A549 (cell line): ENCODE measurements at regions not wholly inside any gene's neighbourhood (a gene's known extent, or its start where the extent isn't known, plus 50 kb on each side); places are given as distances from the start of the nearest gene placed in this dataset.

Experiments used
- ATAC-seq, 2 experiments: fragments of 200-7000 bp in 1 of 2; fragments of >200 bp in 1 of 2; cut with Nextera tagmentation in 1 of 2; cut with Tn5 transposase in 1 of 2; 3 replicates each; pipeline versions ENCODE4 v1.8.0 to v1.9.1; 2018 to 2020; ENCODE audit warnings: mild to moderate bottlenecking in 1 of 2, moderate library complexity in 1 of 2
- CTCF ChIA-PET: fragments of 300-600 bp; sonication (Branson Sonifier 250); formaldehyde crosslinking; extraction: SDS; loops from one replicate; lab custom pipeline; 2021; ENCODE audit warnings: antibody characterized with exemption, inconsistent platforms; lab: Yijun Ruan, JAX
- POLR2A ChIA-PET: fragments of 350-600 bp; formaldehyde crosslinking; extraction: SDS; loops from one replicate; lab custom pipeline; 2021; ENCODE audit warnings: antibody characterized with exemption, inconsistent platforms; lab: Yijun Ruan, JAX
- DNase-seq, 2 experiments: peaks; one replicate each; pipeline versions ENCODE4 v3.0.0 to v3.0.0-alpha.2; 2011 to 2016; ENCODE audit warnings: low read depth in 1 of 2, low spot score in 1 of 2
- FAIRE-seq: peaks from 2 replicates; lab custom pipeline; 2011; peaks lifted over from hg19 to GRCh38; lab: Jason Lieb, UNC
- H3K27ac ChIP-seq, 2 experiments: fragments of >200 bp; sonication (Bioruptor Twin); formaldehyde crosslinking; 3 replicates each; pipeline ENCODE4 v1.5.1; 2016 to 2017
- H3K4me1 ChIP-seq: fragments of >200 bp; sonication (Bioruptor Twin); formaldehyde crosslinking; 3 replicates; pipeline ENCODE4 v1.6.1; 2016
- H3K4me2 ChIP-seq: fragments of >200 bp; sonication (Bioruptor Twin); formaldehyde crosslinking; 3 replicates; pipeline ENCODE4 v1.6.1; 2016
- H3K4me3 ChIP-seq: fragments of >200 bp; sonication (Bioruptor Twin); formaldehyde crosslinking; 3 replicates; pipeline ENCODE4 v1.5.1; 2016
- H3K9me3 ChIP-seq: fragments of >200 bp; sonication (Bioruptor Twin); formaldehyde crosslinking; 3 replicates; pipeline ENCODE4 v1.6.1; 2016
- CEBPB ChIP-seq, 2 experiments: fragments of >200 bp in 1 of 2; sonication (Bioruptor Twin) in 1 of 2; formaldehyde crosslinking in 1 of 2; IDR thresholded peaks; 2 replicates each; pipeline ENCODE4 v1.6.1; 2012 to 2016
- EP300 ChIP-seq, 2 experiments: fragments of >200 bp; sonication (Bioruptor Twin); formaldehyde crosslinking; IDR thresholded peaks; 2 replicates in 1 of 2; 3 replicates in 1 of 2; pipeline ENCODE4 v1.6.1; 2016 to 2017
- FOSL2 ChIP-seq, 2 experiments: fragments of 450-650 bp in 1 of 2; fragments of >200 bp in 1 of 2; sonication (Bioruptor Twin) in 1 of 2; formaldehyde crosslinking; IDR thresholded peaks; 2 replicates each; pipeline versions ENCODE4 v1.5.0 to v1.6.1; 2016 to 2020; ENCODE audit warnings: mild to moderate bottlenecking in 1 of 2, moderate library complexity in 1 of 2
- GATA3 ChIP-seq: IDR thresholded peaks from 2 replicates; pipeline ENCODE4 v1.6.1; 2012; ENCODE audit warnings: borderline replicate concordance
- HES2 ChIP-seq: fragments of >200 bp; sonication (Bioruptor Twin); formaldehyde crosslinking; IDR thresholded peaks from 2 replicates; pipeline ENCODE4 v1.6.1; 2016
- HOXB13 ChIP-seq: fragments of 250-450 bp; sonication (Bioruptor Pico); IDR thresholded peaks from 2 replicates; pipeline ENCODE4 v1.5.0; 2020; ENCODE audit warnings: low read depth, mild to moderate bottlenecking, moderate library complexity
- JUN ChIP-seq, 2 experiments: fragments of >200 bp; sonication (Bioruptor Twin); formaldehyde crosslinking; IDR thresholded peaks; 2 replicates in 1 of 2; 3 replicates in 1 of 2; pipeline ENCODE4 v1.6.1; 2016 to 2017
- JUNB ChIP-seq: fragments of >200 bp; sonication (Bioruptor Twin); formaldehyde crosslinking; IDR thresholded peaks from 2 replicates; pipeline ENCODE4 v1.6.1; 2016
- NR3C1 ChIP-seq: fragments of >200 bp; sonication (Bioruptor Twin); formaldehyde crosslinking; IDR thresholded peaks from 3 replicates; pipeline ENCODE4 v1.6.1; 2017
- PBX3 ChIP-seq: IDR thresholded peaks from 2 replicates; pipeline ENCODE4 v1.6.1; 2012
- PHF8 ChIP-seq: fragments of 200-600 bp; sonication (generic); IDR thresholded peaks from 2 replicates; pipeline ENCODE4 v1.6.1; 2016; ENCODE audit warnings: low read depth, mild to moderate bottlenecking, antibody characterized with exemption, moderate library complexity, borderline replicate concordance
- POLR2A ChIP-seq: IDR thresholded peaks from 2 replicates; pipeline ENCODE4 v1.6.1; 2012; ENCODE audit warnings: mild to moderate bottlenecking, low read length
- RAD21 ChIP-seq, 2 experiments: fragments of >200 bp in 1 of 2; sonication (Bioruptor Twin) in 1 of 2; formaldehyde crosslinking in 1 of 2; IDR thresholded peaks in 1 of 2; conservative IDR thresholded peaks in 1 of 2; 2 replicates in 1 of 2; 3 replicates in 1 of 2; pipeline ENCODE4 v1.6.1; 2012 to 2018; ENCODE audit warnings: inconsistent platforms in 1 of 2
- RARB ChIP-seq: fragments of 250-450 bp; sonication (Bioruptor Pico); IDR thresholded peaks from 2 replicates; pipeline ENCODE4 v1.8.0; 2021; ENCODE audit warnings: mild to moderate bottlenecking, moderate library complexity
- SMC3 ChIP-seq: fragments of >200 bp; sonication (Bioruptor Twin); formaldehyde crosslinking; IDR thresholded peaks from 3 replicates; pipeline ENCODE4 v1.6.1; 2018; ENCODE audit warnings: inconsistent platforms
- USF2 ChIP-seq: fragments of 450-650 bp; IDR thresholded peaks from 2 replicates; pipeline ENCODE4 v1.6.1; 2014; ENCODE audit warnings: antibody characterized with exemption
- ZC3H11A ChIP-seq: fragments of 450-650 bp; IDR thresholded peaks from 2 replicates; pipeline ENCODE4 v1.6.1; 2014; ENCODE audit warnings: antibody characterized with exemption, mild to moderate bottlenecking
- ZFP36 ChIP-seq: fragments of 450-650 bp; IDR thresholded peaks from 2 replicates; pipeline ENCODE4 v1.6.1; 2014; ENCODE audit warnings: borderline replicate concordance; ENCODE audit not compliant: partially characterized antibody
- WGBS: methylation state at CpG from one replicate; pipeline ENCODE4 v1.1.6; 2017; ENCODE audit errors: missing lambda C conversion rate; 5-methylcytosine and 5-hydroxymethylcytosine counted together

GRCh38 chr11:47914743-47915142 is 65.6 kb upstream of the PTPRJ start:
- H3K9me3 ChIP-seq = no peaks in the 10 kb centered on the region
- 80% methylated on average over 7 of the region's 7 CpGs for WGBS
- H3K27ac ChIP-seq = peak overlapping the region in 1 of 2 experiments; percentile 70; a peak in 3 of 6 replicates
- H3K4me2 ChIP-seq = no peak overlapping the region
- H3K4me1 ChIP-seq = peaks cover 53% of the 10 kb centered on the region
- no peak for FAIRE-seq
- ATAC-seq = no peak
- no peak overlapping the region for H3K4me3 ChIP-seq
- TF ChIP-seq PBX3 (no peak), ZC3H11A (no peak), JUNB (no peak)
- DNase-seq = no peak
- ChIA-PET POLR2A (no interaction called here), CTCF (interaction anchor here (0.6 kb wide), 1 partner anchor 19 kb away, joined by 3 read pairs; no protein-coding TSS in a partner anchor)

DNA sequence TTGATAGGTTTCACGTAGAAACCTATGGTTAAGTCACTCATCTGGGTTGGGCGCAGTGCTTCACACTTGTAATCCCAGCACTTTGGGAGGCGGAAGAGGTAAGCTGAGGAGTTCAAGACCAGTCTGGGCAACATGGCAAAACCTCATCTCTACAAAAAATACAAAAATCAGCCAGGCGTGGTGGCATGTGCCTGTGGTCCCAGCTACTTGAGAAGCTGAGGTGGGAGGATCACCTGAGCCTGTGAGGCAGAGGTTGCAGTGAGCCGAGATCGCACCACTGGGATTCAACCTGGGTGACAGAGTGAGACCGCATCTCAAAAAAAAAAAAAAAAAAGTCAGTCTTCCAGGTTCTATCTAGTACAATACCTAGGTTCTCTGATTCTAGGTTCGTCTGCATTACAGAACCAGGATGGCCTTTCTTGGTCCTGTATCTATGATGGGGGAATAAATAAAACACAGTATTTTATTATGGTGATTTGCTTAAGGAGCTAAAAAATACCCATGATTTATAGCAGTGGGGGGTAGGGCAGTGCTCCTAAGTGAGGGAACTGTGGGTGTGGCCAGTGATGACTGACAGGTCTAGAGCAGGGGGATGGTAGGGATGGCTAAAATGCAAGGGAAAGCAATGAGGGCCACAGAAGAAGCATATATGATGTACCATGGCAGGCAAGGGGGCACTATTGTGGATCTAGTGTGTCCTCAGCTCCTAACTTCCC is 65.5 kb upstream of the NUP160 start:
- Histone ChIP-seq H3K4me1 (peaks cover 42% of the 10 kb centered on the region), H3K9me3 (no peaks in the 10 kb centered on the region), H3K4me3 (no peak overlapping the region), H3K4me2 (no peak overlapping the region), H3K27ac (peak overlapping the region; percentile 29 to 70; a peak in 5 of 6 replicates)
- ChIA-PET CTCF (interaction anchor here (0.6 to 1.4 kb wide), 6 partner anchors 20 to 194 kb away, joined by 3 to 5 read pairs (median 3); no protein-coding TSS in a partner anchor), POLR2A (interaction anchor here (0.7 kb wide), 1 partner anchor 129 kb away, joined by 7 read pairs; no protein-coding TSS in a partner anchor)
- no peak for TF ChIP-seq EP300 (IDR thresholded peaks at IDR 0.05)
- TF ChIP-seq JUN (IDR thresholded peaks at IDR 0.05) = no peak
- peak in 1 of 2 experiments; percentile 25 for DNase-seq
- 88% methylated on average over 8 of the region's 8 CpGs for WGBS
- ATAC-seq = no peak
- no peak for FAIRE-seq

GRCh38 chr11:47912843-47913437 is 64.8 kb upstream of the NUP160 start:
- 44% methylated on average over 6 of the region's 6 CpGs for WGBS
- Histone ChIP-seq H3K9me3 (no peaks in the 10 kb centered on the region), H3K27ac (peak overlapping the region; percentile 29 to 70; a peak in 5 of 6 replicates), H3K4me2 (peak overlapping the region; percentile 31; the same call in 2 of the 3 replicates), H3K4me3 (no peak overlapping the region), H3K4me1 (peaks cover 39% of the 10 kb centered on the region)
- POLR2A ChIA-PET = no interaction called here
- no peak for TF ChIP-seq PHF8
- TF ChIP-seq SMC3 = no peak
- TF ChIP-seq USF2 = no peak
- peak; percentile 30; the same call in 1 of the 2 replicates for TF ChIP-seq RARB (CRISPR knock-in tag)
- no peak for TF ChIP-seq NR3C1
- TF ChIP-seq EP300 (IDR thresholded peaks at IDR 0.05) = peak; percentile 71 to 76; a peak in 3 of 5 replicates
- no peak for TF ChIP-seq RAD21 (conservative IDR thresholded peaks at IDR 0.05 in 1 of 2, IDR thresholded peaks at IDR 0.05 in 1 of 2)
- TF ChIP-seq FOSL2 (IDR thresholded peaks at IDR 0.05) = no peak
- TF ChIP-seq FOSL2 (CRISPR knock-in tag; IDR thresholded peaks at IDR 0.05) = peak; percentile 72
- no peak for TF ChIP-seq POLR2A
- TF ChIP-seq CEBPB (IDR thresholded peaks at IDR 0.05) = peak; percentile 91 to 93
- no peak for TF ChIP-seq HOXB13 (CRISPR knock-in tag)
- peak in 1 of 2 experiments; percentile 34; a peak in 1 of 5 replicates for TF ChIP-seq JUN (IDR thresholded peaks at IDR 0.05)
- 0 out of 2 replicates have a peak, but pooled peaks have one; percentile 13 for TF ChIP-seq JUNB
- peak; percentile 57 for TF ChIP-seq GATA3
- peak; percentile 72 for TF ChIP-seq ZFP36
- peak; percentile 81 for TF ChIP-seq HES2
- ATAC-seq (peak; percentile 19 to 45; a peak in 2 of 6 replicates), DNase-seq (peak in 1 of 2 experiments; percentile 74), FAIRE-seq (no peak)
- CTCF ChIA-PET = interaction anchor here (0.7 to 1.4 kb wide), 4 partner anchors 20 to 195 kb away, joined by 3 to 5 read pairs (median 3); no protein-coding TSS in a partner anchor
